Sigmoid colon (tissue), 4 donors: ENCODE measurements at regions not wholly inside any gene's neighbourhood (a gene's known extent, or its start where the extent isn't known, plus 50 kb on each side); places are given as distances from the start of the nearest gene placed in this dataset.

Experiments
- EP300 ChIP-seq, 4 donors: sonication (generic); formaldehyde crosslinking; IDR thresholded peaks; one replicate each; pipeline ENCODE4 v1.6.1; 2017; ENCODE audit warnings: antibody characterized with exemption in 4 of 4
- POLR2A ChIP-seq, 2 donors: fragments of 450-650 bp; IDR thresholded peaks; one replicate each; pipeline ENCODE4 v1.6.1; 2016; ENCODE audit warnings: antibody characterized with exemption in 2 of 2, mild to moderate bottlenecking in 2 of 2, moderate library complexity in 2 of 2
- POLR2AphosphoS5 ChIP-seq, 4 donors: sonication (generic); formaldehyde crosslinking; IDR thresholded peaks; one replicate each; pipeline ENCODE4 v1.6.1; 2017; ENCODE audit warnings: antibody characterized with exemption in 4 of 4
- TF ChIP-seq, protein P1 (sequence below), 4 experiments: fragments of 450-650 bp in 3 of 4; fragments of 200-600 bp in 1 of 4; IDR thresholded peaks; one replicate each; pipeline ENCODE4 v1.5.1; 2016 to 2019; ENCODE audit warnings: antibody characterized with exemption in 4 of 4, mild to moderate bottlenecking in 3 of 4, moderate library complexity in 2 of 4

DNA sequence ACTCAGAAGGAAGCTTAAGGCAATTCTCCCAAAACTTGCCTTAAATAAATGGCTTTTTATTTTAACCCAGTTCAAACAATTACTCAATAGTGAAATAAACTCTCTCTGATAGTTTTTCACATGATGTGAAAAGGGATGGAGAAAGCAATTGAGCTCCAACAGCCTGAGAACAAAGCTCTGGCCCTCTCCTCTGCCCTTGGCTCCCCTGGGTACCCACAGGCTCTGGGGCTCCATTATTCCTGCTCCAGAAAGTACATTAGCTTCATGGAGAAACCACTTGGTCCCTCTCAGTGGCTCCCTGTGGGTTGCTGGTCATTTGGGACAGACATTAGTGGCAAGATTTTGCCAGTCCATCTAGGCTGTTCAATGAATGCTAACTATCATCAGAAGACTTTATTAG, 242.8 kb downstream of the ATP23 start:
- TF ChIP-seq POLR2AphosphoS5 (IDR thresholded peaks at IDR 0.05) (no peak), POLR2A (IDR thresholded peaks at IDR 0.05) (no peak), EP300 (IDR thresholded peaks at IDR 0.05) (no peak)
- TF ChIP-seq, protein P1, sequence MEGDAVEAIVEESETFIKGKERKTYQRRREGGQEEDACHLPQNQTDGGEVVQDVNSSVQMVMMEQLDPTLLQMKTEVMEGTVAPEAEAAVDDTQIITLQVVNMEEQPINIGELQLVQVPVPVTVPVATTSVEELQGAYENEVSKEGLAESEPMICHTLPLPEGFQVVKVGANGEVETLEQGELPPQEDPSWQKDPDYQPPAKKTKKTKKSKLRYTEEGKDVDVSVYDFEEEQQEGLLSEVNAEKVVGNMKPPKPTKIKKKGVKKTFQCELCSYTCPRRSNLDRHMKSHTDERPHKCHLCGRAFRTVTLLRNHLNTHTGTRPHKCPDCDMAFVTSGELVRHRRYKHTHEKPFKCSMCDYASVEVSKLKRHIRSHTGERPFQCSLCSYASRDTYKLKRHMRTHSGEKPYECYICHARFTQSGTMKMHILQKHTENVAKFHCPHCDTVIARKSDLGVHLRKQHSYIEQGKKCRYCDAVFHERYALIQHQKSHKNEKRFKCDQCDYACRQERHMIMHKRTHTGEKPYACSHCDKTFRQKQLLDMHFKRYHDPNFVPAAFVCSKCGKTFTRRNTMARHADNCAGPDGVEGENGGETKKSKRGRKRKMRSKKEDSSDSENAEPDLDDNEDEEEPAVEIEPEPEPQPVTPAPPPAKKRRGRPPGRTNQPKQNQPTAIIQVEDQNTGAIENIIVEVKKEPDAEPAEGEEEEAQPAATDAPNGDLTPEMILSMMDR (IDR thresholded peaks at IDR 0.05): no peak
